DND-41 (cell line): ENCODE measurements at regions not wholly inside any gene's neighbourhood (a gene's known extent, or its start where the extent isn't known, plus 50 kb on each side); places are given as distances from the start of the nearest gene placed in this dataset.

Experiments
- ATAC-seq: fragments of 200-7000 bp; cut with Tn5 transposase; 3 replicates; pipeline ENCODE4 v1.9.1; 2021; ENCODE audit warnings: low read depth; ENCODE audit not compliant: insufficient read depth
- DNase-seq: peaks from one replicate; pipeline ENCODE4 v3.0.0-alpha.2; 2020
- H2AFZ ChIP-seq: 2 replicates; pipeline ENCODE4 v1.6.0; 2012; ENCODE audit warnings: low read depth, low read length
- H3K27ac ChIP-seq: 2 replicates; pipeline ENCODE4 v1.5.1; 2012; ENCODE audit warnings: low read length, inconsistent platforms
- H3K27me3 ChIP-seq: fragments of 200-600 bp; sonication (generic); 2 replicates; pipeline ENCODE4 v1.6.0; 2012; ENCODE audit warnings: low read length, mild to moderate bottlenecking, inconsistent platforms; ENCODE audit not compliant: insufficient read depth, poor library complexity
- H3K36me3 ChIP-seq: 2 replicates; pipeline ENCODE4 v1.5.1; 2012; ENCODE audit warnings: low read length, inconsistent platforms; ENCODE audit not compliant: insufficient read depth
- H3K4me1 ChIP-seq: 2 replicates; pipeline ENCODE4 v1.5.1; 2012; ENCODE audit warnings: mild to moderate bottlenecking, low read length; ENCODE audit not compliant: insufficient read depth
- H3K4me2 ChIP-seq: 2 replicates; pipeline ENCODE4 v1.6.0; 2012; ENCODE audit warnings: mild to moderate bottlenecking, moderate library complexity, low read length, inconsistent platforms; ENCODE audit not compliant: insufficient read depth
- H3K4me3 ChIP-seq, 2 experiments: fragments of 200-600 bp in 1 of 2; shearing (Covaris generic) in 1 of 2; 2 replicates each; pipeline ENCODE4 v1.5.1; 2012 to 2016; ENCODE audit warnings: inconsistent platforms in 2 of 2, low read length in 2 of 2, mild to moderate bottlenecking in 2 of 2, low read depth in 1 of 2, moderate library complexity in 1 of 2
- H3K79me2 ChIP-seq: 2 replicates; pipeline ENCODE4 v1.6.0; 2012; ENCODE audit warnings: low read length, inconsistent platforms; ENCODE audit not compliant: insufficient read depth
- H3K9ac ChIP-seq: 2 replicates; pipeline ENCODE4 v1.6.0; 2012; ENCODE audit warnings: low read depth, mild to moderate bottlenecking, inconsistent platforms, low read length, moderate library complexity
- H3K9me3 ChIP-seq: 2 replicates; pipeline ENCODE4 v1.5.1; 2012; ENCODE audit warnings: low read length, moderate library complexity, mild to moderate bottlenecking, inconsistent platforms; ENCODE audit not compliant: insufficient read depth, severe bottlenecking
- H4K20me1 ChIP-seq: 2 replicates; pipeline ENCODE4 v1.6.0; 2012; ENCODE audit warnings: low read length; ENCODE audit not compliant: insufficient read depth
- EZH2 ChIP-seq: IDR thresholded peaks from 3 replicates; pipeline ENCODE4 v1.6.1; 2012; ENCODE audit warnings: borderline replicate concordance, low read depth, mild to moderate bottlenecking, moderate library complexity, low read length, inconsistent platforms; ENCODE audit not compliant: severe bottlenecking
- TF ChIP-seq, protein P1 (sequence below): IDR thresholded peaks from 2 replicates; pipeline ENCODE4 v1.5.1; 2012; ENCODE audit warnings: borderline replicate concordance, low read length, moderate library complexity, mild to moderate bottlenecking; ENCODE audit not compliant: poor library complexity, severe bottlenecking; ENCODE audit errors: extremely low read depth

DNA sequence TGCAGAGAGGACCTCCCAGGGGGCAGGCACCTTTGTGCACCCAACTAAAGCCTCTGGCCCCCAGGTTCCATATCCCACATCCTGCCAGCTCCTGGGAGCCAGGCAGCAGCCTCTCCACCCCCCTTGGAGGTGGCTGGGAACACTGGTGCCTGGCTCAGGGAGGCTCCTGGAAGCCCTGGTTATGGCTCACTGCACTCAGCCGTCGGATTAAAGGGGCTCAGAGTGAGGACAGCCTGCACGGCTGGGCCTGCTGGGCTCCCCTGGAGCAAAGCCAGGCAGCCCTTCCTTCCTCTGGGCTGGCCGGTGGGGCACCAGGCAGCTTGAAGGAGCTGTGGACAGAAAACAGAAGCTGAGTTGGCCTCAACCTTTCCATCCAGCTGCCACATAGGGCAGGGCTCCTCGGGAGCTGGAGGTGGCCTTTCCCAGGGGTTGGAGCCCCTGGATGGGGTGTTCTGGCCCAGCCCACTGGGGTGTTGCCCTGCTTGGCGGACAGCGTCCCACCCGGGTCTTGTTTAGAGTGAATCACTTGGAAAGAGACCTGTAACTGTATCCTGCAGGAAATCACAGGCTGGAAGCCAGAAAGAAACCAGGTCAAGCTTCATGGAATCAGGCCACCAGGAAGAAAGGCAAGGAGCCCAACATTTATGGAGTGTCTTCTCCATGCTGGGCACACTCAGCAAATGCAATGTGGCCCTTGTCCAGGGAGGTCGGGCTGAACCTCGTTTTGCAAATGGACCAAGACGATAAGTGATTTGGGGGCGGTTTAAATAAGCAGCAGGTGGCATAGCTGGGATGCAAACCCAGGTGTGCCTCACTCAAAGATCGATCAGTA, 253.3 kb downstream of the SOX9 start:
- no peaks in the 10 kb centered on the region for H3K36me3 ChIP-seq
- no peak overlapping the region for H3K4me3 ChIP-seq
- no peak overlapping the region for H3K27ac ChIP-seq
- H4K20me1 ChIP-seq = no peaks in the 10 kb centered on the region
- no peaks in the 10 kb centered on the region for H3K9me3 ChIP-seq
- no peak for TF ChIP-seq EZH2
- TF ChIP-seq, protein P1, sequence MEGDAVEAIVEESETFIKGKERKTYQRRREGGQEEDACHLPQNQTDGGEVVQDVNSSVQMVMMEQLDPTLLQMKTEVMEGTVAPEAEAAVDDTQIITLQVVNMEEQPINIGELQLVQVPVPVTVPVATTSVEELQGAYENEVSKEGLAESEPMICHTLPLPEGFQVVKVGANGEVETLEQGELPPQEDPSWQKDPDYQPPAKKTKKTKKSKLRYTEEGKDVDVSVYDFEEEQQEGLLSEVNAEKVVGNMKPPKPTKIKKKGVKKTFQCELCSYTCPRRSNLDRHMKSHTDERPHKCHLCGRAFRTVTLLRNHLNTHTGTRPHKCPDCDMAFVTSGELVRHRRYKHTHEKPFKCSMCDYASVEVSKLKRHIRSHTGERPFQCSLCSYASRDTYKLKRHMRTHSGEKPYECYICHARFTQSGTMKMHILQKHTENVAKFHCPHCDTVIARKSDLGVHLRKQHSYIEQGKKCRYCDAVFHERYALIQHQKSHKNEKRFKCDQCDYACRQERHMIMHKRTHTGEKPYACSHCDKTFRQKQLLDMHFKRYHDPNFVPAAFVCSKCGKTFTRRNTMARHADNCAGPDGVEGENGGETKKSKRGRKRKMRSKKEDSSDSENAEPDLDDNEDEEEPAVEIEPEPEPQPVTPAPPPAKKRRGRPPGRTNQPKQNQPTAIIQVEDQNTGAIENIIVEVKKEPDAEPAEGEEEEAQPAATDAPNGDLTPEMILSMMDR = no peak
- H2AFZ ChIP-seq = no peak overlapping the region
- H3K4me1 ChIP-seq = no peaks in the 10 kb centered on the region
- H3K27me3 ChIP-seq = no peaks in the 10 kb centered on the region
- no peaks in the 10 kb centered on the region for H3K79me2 ChIP-seq
- DNase-seq (no peak), ATAC-seq (no peak)
- no peak overlapping the region for H3K4me2 ChIP-seq
- H3K9ac ChIP-seq = no peak overlapping the region

DNA sequence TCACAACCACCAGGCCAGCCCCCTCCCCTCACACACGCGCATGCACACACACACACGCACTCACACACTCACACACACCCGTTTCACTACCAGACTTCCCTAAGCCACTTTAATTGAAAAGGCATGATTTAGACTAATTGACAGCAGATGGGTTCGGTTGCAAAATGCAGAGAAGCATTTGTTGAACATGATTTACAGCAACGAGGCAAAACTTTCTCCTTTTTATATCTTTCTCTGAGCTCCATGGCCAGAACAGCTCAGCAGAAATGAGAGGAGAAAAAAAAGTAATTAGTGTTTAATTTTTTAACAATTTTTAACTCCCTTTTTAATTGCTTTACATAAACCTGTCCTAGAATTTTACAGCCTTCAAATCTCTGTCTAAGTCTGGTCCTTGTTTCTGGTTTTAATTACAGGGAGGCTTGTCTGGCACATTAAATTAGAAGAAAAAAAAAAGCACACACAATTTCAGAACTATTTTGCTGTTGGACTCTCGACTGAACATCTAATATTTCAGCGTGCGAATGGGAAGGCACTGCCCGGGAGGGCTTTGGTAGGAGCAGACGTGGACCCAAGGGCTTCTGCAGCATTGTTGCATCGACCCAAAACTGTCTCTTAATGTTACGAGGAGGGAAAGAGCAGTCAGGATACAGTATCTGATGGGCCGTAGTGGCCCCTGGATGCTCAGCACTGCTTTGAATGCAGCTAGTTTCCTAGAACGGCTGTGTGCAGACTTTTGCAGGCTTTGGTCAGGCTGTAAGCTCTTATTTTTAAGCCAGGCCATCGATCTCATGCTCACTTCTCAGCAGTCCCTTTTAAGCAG, 255.9 kb downstream of the SOX9 start:
- DNase-seq = no peak
- Histone ChIP-seq H3K9me3 (no peaks in the 10 kb centered on the region), H3K4me1 (no peaks in the 10 kb centered on the region), H3K4me2 (no peak overlapping the region), H3K27ac (no peak overlapping the region), H2AFZ (no peak overlapping the region), H4K20me1 (no peaks in the 10 kb centered on the region), H3K4me3 (no peak overlapping the region), H3K27me3 (no peaks in the 10 kb centered on the region), H3K36me3 (no peaks in the 10 kb centered on the region), H3K79me2 (no peaks in the 10 kb centered on the region), H3K9ac (no peak overlapping the region)
- ATAC-seq = no peak
- TF ChIP-seq, protein P1 = no peak
- no peak for TF ChIP-seq EZH2

DNA sequence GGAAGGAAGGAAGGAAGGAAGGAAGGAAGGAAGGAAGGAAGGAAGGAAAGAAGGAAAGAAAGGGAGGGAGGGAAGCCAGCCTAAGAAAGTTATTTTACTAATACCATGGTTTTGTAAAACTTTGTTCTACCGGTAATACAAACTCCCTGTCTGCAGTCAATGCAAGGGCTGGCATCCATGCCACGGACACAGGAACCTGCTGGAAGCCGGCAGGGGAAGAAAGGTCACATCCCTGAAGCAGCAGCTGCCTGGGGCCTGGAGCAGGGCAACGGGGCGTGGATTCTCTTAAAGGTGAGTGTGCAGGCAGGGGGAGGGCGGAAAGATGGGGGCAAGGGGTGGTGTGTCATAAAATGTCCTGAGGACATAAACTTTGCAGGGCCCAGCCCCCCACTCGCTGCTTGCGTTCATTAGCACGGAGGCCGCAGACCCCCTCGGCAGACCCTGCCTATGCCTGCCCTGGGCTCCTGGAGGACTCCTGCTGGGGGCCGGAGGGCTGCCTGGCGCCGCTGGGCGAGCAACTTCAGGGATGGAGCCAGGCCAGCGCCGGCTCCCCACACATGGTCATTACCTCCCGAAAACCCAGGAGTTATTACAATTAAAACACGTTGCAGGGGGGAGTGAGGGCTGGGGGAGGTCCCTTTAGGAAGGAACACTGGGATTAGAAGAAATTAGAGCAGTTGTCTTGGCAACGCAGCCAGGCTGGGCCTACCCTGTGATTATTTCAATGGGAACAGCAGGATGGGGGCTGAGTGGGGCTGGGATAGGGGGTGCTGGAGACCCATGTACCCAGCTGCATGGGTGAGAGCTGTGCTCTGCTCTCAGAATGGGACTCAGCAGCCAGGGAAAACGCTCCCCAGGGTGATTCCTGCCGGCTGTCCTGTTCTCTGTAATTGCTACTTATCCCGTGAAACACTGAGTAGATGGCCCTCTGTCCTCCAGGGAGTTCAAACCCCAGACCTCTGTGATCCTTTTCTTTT, 257.9 kb downstream of the SOX9 start:
- H3K4me3 ChIP-seq = no peak overlapping the region
- no peaks in the 10 kb centered on the region for H4K20me1 ChIP-seq
- ATAC-seq (no peak), DNase-seq (no peak)
- no peaks in the 10 kb centered on the region for H3K36me3 ChIP-seq
- no peaks in the 10 kb centered on the region for H3K27me3 ChIP-seq
- no peak overlapping the region for H3K27ac ChIP-seq
- H3K9me3 ChIP-seq = no peaks in the 10 kb centered on the region
- no peaks in the 10 kb centered on the region for H3K79me2 ChIP-seq
- no peak overlapping the region for H3K4me2 ChIP-seq
- no peak overlapping the region for H3K9ac ChIP-seq
- no peaks in the 10 kb centered on the region for H3K4me1 ChIP-seq
- TF ChIP-seq, protein P1 = no peak
- no peak for TF ChIP-seq EZH2
- no peak overlapping the region for H2AFZ ChIP-seq
